HepG2 (cell line): ENCODE measurements at regions not wholly inside any gene's neighbourhood (a gene's known extent, or its start where the extent isn't known, plus 50 kb on each side); places are given as distances from the start of the nearest gene placed in this dataset.

Source experiments
- ATRX ChIP-seq: sonication (generic); formaldehyde crosslinking; IDR thresholded peaks from 2 replicates; pipeline ENCODE4 v1.4.0; 2020; ENCODE audit warnings: missing genetic modification reagents, borderline replicate concordance
- BHLHE40 ChIP-seq: IDR thresholded peaks from 2 replicates; pipeline ENCODE4 v1.6.1; 2011; ENCODE audit warnings: low read length, improper control_type of control experiment
- CENPT ChIP-seq: sonication (generic); formaldehyde crosslinking; IDR thresholded peaks from 2 replicates; pipeline ENCODE4 v1.8.0; 2022; ENCODE audit warnings: low read depth, mild to moderate bottlenecking, moderate library complexity, missing genetic modification reagents
- FOSL2 ChIP-seq: sonication (generic); formaldehyde crosslinking; IDR thresholded peaks from 2 replicates; pipeline ENCODE4 v1.4.0; 2020; ENCODE audit warnings: missing genetic modification reagents
- FOXK2 ChIP-seq: fragments of 450-650 bp; IDR thresholded peaks from 2 replicates; pipeline ENCODE4 v1.6.1; 2016
- NR3C1 ChIP-seq: sonication (generic); formaldehyde crosslinking; IDR thresholded peaks from 2 replicates; pipeline ENCODE4 v1.4.0; 2020; ENCODE audit warnings: missing genetic modification reagents
- REPIN1 ChIP-seq: sonication (generic); formaldehyde crosslinking; IDR thresholded peaks from 2 replicates; pipeline ENCODE4 v1.8.0; 2022; ENCODE audit warnings: missing genetic modification reagents, low read depth, mild to moderate bottlenecking, borderline replicate concordance
- XBP1 ChIP-seq: sonication (generic); formaldehyde crosslinking; IDR thresholded peaks from 2 replicates; pipeline ENCODE4 v1.5.0; 2020; ENCODE audit warnings: missing genetic modification reagents
- ZNF335 ChIP-seq: sonication (generic); formaldehyde crosslinking; IDR thresholded peaks from 2 replicates; pipeline ENCODE4 v1.4.0; 2020; ENCODE audit warnings: missing genetic modification reagents
- ZNF460 ChIP-seq: sonication (generic); formaldehyde crosslinking; IDR thresholded peaks from 2 replicates; pipeline ENCODE4 v1.5.1; 2020; ENCODE audit warnings: missing genetic modification reagents, mild to moderate bottlenecking, borderline replicate concordance
- ZNF563 ChIP-seq: sonication (generic); formaldehyde crosslinking; IDR thresholded peaks from 2 replicates; pipeline ENCODE4 v1.8.0; 2022; ENCODE audit warnings: mild to moderate bottlenecking, moderate library complexity, missing genetic modification reagents
- ZNF709 ChIP-seq: sonication (generic); formaldehyde crosslinking; IDR thresholded peaks from 2 replicates; pipeline ENCODE4 v1.5.0; 2020; ENCODE audit warnings: mild to moderate bottlenecking, missing genetic modification reagents
- ZNF724P ChIP-seq: sonication (generic); formaldehyde crosslinking; IDR thresholded peaks from 2 replicates; pipeline ENCODE4 v1.8.0; 2022; ENCODE audit warnings: missing genetic modification reagents, borderline replicate concordance
- ZNF792 ChIP-seq: IDR thresholded peaks from 2 replicates; pipeline ENCODE4 v1.6.1; 2016
- TF ChIP-seq, protein P1 (sequence below): sonication (generic); formaldehyde crosslinking; IDR thresholded peaks from 2 replicates; pipeline ENCODE4 v1.9.0; 2021; ENCODE audit warnings: mild to moderate bottlenecking, missing genetic modification reagents
- TF ChIP-seq, protein P2 (sequence below): sonication (generic); formaldehyde crosslinking; IDR thresholded peaks from 2 replicates; pipeline ENCODE4 v1.4.0; 2020; ENCODE audit warnings: mild to moderate bottlenecking, missing genetic modification reagents
- TF ChIP-seq, protein P3 (sequence below): sonication (generic); formaldehyde crosslinking; IDR thresholded peaks from 2 replicates; pipeline ENCODE4 v1.4.0; 2020; ENCODE audit warnings: missing genetic modification reagents
- TF ChIP-seq, protein P4 (sequence below): sonication (generic); formaldehyde crosslinking; conservative IDR thresholded peaks from 2 replicates; pipeline ENCODE4 v1.4.0; 2020; ENCODE audit warnings: missing genetic modification reagents
- TF ChIP-seq, protein P5 (sequence below): sonication (generic); formaldehyde crosslinking; IDR thresholded peaks from 2 replicates; pipeline ENCODE4 v1.8.0; 2022; ENCODE audit warnings: missing genetic modification reagents, mild to moderate bottlenecking, inconsistent platforms, borderline replicate concordance

DNA sequence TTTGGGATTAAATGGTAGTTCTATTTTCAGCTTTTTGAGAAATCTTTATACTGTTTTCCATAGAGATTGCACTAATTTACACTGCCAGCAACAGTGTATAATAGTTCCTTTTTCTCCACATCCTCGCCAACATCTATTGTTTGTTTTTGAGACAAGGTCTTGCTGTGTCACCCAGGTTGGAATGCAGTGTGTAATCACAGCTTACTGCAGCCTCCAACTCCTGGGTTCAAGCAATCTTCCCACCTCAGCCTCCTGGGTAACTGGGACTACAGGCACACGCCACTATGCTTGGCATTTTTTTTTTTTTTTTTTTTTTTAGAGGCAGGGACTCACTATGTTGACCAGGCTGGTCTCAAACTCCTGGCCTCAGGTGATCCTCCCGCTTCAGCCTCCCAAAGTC, 164.5 kb upstream of the CXADR start (continued):
- TF ChIP-seq, protein P1, sequence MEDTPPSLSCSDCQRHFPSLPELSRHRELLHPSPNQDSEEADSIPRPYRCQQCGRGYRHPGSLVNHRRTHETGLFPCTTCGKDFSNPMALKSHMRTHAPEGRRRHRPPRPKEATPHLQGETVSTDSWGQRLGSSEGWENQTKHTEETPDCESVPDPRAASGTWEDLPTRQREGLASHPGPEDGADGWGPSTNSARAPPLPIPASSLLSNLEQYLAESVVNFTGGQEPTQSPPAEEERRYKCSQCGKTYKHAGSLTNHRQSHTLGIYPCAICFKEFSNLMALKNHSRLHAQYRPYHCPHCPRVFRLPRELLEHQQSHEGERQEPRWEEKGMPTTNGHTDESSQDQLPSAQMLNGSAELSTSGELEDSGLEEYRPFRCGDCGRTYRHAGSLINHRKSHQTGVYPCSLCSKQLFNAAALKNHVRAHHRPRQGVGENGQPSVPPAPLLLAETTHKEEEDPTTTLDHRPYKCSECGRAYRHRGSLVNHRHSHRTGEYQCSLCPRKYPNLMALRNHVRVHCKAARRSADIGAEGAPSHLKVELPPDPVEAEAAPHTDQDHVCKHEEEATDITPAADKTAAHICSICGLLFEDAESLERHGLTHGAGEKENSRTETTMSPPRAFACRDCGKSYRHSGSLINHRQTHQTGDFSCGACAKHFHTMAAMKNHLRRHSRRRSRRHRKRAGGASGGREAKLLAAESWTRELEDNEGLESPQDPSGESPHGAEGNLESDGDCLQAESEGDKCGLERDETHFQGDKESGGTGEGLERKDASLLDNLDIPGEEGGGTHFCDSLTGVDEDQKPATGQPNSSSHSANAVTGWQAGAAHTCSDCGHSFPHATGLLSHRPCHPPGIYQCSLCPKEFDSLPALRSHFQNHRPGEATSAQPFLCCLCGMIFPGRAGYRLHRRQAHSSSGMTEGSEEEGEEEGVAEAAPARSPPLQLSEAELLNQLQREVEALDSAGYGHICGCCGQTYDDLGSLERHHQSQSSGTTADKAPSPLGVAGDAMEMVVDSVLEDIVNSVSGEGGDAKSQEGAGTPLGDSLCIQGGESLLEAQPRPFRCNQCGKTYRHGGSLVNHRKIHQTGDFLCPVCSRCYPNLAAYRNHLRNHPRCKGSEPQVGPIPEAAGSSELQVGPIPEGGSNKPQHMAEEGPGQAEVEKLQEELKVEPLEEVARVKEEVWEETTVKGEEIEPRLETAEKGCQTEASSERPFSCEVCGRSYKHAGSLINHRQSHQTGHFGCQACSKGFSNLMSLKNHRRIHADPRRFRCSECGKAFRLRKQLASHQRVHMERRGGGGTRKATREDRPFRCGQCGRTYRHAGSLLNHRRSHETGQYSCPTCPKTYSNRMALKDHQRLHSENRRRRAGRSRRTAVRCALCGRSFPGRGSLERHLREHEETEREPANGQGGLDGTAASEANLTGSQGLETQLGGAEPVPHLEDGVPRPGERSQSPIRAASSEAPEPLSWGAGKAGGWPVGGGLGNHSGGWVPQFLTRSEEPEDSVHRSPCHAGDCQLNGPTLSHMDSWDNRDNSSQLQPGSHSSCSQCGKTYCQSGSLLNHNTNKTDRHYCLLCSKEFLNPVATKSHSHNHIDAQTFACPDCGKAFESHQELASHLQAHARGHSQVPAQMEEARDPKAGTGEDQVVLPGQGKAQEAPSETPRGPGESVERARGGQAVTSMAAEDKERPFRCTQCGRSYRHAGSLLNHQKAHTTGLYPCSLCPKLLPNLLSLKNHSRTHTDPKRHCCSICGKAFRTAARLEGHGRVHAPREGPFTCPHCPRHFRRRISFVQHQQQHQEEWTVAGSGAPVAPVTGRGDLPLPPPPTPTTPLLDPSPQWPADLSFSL (CRISPR knock-in tag) = no peak
- TF ChIP-seq ZNF563 (CRISPR knock-in tag) = no peak
- TF ChIP-seq, protein P2, sequence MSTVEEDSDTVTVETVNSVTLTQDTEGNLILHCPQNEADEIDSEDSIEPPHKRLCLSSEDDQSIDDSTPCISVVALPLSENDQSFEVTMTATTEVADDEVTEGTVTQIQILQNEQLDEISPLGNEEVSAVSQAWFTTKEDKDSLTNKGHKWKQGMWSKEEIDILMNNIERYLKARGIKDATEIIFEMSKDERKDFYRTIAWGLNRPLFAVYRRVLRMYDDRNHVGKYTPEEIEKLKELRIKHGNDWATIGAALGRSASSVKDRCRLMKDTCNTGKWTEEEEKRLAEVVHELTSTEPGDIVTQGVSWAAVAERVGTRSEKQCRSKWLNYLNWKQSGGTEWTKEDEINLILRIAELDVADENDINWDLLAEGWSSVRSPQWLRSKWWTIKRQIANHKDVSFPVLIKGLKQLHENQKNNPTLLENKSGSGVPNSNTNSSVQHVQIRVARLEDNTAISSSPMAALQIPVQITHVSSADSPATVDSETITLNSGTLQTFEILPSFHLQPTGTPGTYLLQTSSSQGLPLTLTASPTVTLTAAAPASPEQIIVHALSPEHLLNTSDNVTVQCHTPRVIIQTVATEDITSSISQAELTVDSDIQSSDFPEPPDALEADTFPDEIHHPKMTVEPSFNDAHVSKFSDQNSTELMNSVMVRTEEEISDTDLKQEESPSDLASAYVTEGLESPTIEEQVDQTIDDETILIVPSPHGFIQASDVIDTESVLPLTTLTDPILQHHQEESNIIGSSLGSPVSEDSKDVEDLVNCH = no peak
- TF ChIP-seq REPIN1 (CRISPR knock-in tag) = no peak
- TF ChIP-seq, protein P3, sequence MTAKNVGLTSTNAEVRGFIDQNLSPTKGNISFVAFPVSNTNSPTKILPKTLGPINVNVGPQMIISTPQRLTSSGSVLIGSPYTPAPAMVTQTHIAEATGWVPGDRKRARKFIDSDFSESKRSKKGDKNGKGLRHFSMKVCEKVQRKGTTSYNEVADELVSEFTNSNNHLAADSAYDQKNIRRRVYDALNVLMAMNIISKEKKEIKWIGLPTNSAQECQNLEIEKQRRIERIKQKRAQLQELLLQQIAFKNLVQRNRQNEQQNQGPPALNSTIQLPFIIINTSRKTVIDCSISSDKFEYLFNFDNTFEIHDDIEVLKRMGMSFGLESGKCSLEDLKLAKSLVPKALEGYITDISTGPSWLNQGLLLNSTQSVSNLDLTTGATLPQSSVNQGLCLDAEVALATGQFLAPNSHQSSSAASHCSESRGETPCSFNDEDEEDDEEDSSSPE = no peak
- TF ChIP-seq ZNF792 (CRISPR knock-in tag) = no peak
- TF ChIP-seq BHLHE40 = no peak
- TF ChIP-seq CENPT (CRISPR knock-in tag) = no peak
- no peak for TF ChIP-seq ZNF709 (CRISPR knock-in tag)
- TF ChIP-seq, protein P4, sequence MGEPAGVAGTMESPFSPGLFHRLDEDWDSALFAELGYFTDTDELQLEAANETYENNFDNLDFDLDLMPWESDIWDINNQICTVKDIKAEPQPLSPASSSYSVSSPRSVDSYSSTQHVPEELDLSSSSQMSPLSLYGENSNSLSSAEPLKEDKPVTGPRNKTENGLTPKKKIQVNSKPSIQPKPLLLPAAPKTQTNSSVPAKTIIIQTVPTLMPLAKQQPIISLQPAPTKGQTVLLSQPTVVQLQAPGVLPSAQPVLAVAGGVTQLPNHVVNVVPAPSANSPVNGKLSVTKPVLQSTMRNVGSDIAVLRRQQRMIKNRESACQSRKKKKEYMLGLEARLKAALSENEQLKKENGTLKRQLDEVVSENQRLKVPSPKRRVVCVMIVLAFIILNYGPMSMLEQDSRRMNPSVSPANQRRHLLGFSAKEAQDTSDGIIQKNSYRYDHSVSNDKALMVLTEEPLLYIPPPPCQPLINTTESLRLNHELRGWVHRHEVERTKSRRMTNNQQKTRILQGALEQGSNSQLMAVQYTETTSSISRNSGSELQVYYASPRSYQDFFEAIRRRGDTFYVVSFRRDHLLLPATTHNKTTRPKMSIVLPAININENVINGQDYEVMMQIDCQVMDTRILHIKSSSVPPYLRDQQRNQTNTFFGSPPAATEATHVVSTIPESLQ (CRISPR knock-in tag) = no peak
- TF ChIP-seq ZNF460 (CRISPR knock-in tag) = no peak
- TF ChIP-seq FOSL2 = peak; percentile 82
- TF ChIP-seq ZNF724P (CRISPR knock-in tag) = no peak
- no peak for TF ChIP-seq FOXK2
- TF ChIP-seq XBP1 = no peak
- TF ChIP-seq, protein P5, sequence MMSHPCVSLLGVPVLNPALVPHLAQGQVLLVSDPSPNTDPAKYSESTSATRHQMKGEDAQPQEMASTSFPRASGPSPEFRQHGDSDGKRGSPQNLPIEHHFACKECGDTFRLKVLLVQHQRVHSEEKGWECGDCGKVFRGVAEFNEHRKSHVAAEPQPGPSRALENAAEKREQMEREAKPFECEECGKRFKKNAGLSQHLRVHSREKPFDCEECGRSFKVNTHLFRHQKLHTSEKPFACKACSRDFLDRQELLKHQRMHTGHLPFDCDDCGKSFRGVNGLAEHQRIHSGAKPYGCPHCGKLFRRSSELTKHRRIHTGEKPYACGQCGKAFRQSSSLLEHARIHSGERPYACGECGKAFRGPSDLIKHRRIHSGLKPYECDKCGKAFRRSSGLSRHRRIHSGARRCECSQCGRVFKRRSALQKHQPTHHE = no peak
- TF ChIP-seq ZNF335 (CRISPR knock-in tag) = no peak
- TF ChIP-seq NR3C1 (CRISPR knock-in tag) = no peak
- TF ChIP-seq ATRX (CRISPR knock-in tag) = no peak
